CD4-positive, alpha-beta memory T cell (primary cell): ENCODE measurements at regions not wholly inside any gene's neighbourhood (a gene's known extent, or its start where the extent isn't known, plus 50 kb on each side); places are given as distances from the start of the nearest gene placed in this dataset.

Experiments used
- CTCF ChIA-PET: fragments of 350-600 bp; sonication (Branson Sonifier 250); formaldehyde crosslinking; loops from one replicate; lab custom pipeline; 2021; ENCODE audit warnings: inconsistent platforms; ENCODE audit not compliant: partially characterized antibody; lab: Charles Lee
- POLR2A ChIA-PET: fragments of 350-600 bp; sonication (Branson Sonifier 250); formaldehyde crosslinking; loops from one replicate; lab custom pipeline; 2021; ENCODE audit not compliant: partially characterized antibody; lab: Charles Lee
- DNase-seq, 5 donors: peaks; one replicate each; pipeline versions ENCODE4 v3.0.0 to v3.0.0-alpha.2; 2020 to 2022; ENCODE audit warnings: mixed read lengths in 1 of 5
- H3K27ac ChIP-seq: one replicate; pipeline ENCODE4 v1.7.0; 2013; ENCODE audit warnings: low read depth, low read length
- H3K27me3 ChIP-seq: 2 replicates; pipeline ENCODE4 v1.7.0; 2013; ENCODE audit warnings: mild to moderate bottlenecking, low read length, moderate library complexity; ENCODE audit not compliant: insufficient read depth
- H3K36me3 ChIP-seq: 2 replicates; pipeline ENCODE4 v1.7.0; 2013; ENCODE audit warnings: mild to moderate bottlenecking, low read length, moderate library complexity; ENCODE audit not compliant: insufficient read depth
- H3K4me1 ChIP-seq: 2 replicates; pipeline ENCODE4 v1.7.0; 2013; ENCODE audit warnings: mild to moderate bottlenecking, low read length, moderate library complexity; ENCODE audit not compliant: insufficient read depth
- H3K4me3 ChIP-seq, 2 donors: one replicate each; pipeline ENCODE4 v1.7.0; 2013; ENCODE audit warnings: low read length in 2 of 2, mild to moderate bottlenecking in 1 of 2
- H3K9me3 ChIP-seq, 2 donors: one replicate each; pipeline ENCODE4 v1.7.0; 2013; ENCODE audit warnings: low read length in 2 of 2, control low read depth in 1 of 2; ENCODE audit not compliant: control insufficient read depth in 1 of 2
- H3K27ac Mint-ChIP-seq, 7 donors: one replicate each; pipeline ENCODE4 v1.8.0; 2020 to 2021; ENCODE audit warnings: mixed read lengths in 7 of 7, mild to moderate bottlenecking in 6 of 7, inconsistent platforms in 3 of 7, moderate library complexity in 3 of 7
- H3K27me3 Mint-ChIP-seq, 2 donors: one replicate each; pipeline ENCODE4 v1.8.0; 2020 to 2021; ENCODE audit warnings: mixed read lengths in 2 of 2
- H3K36me3 Mint-ChIP-seq, 2 donors: one replicate each; pipeline ENCODE4 v1.8.0; 2020 to 2021; ENCODE audit warnings: mixed read lengths in 2 of 2, inconsistent platforms in 1 of 2, mild to moderate bottlenecking in 1 of 2
- H3K4me1 Mint-ChIP-seq, 4 donors: one replicate each; pipeline ENCODE4 v1.8.0; 2020 to 2021; ENCODE audit warnings: mixed read lengths in 4 of 4, mild to moderate bottlenecking in 1 of 4
- H3K4me3 Mint-ChIP-seq, 8 donors: one replicate each; pipeline ENCODE4 v1.8.0; 2020 to 2021; ENCODE audit warnings: mixed read lengths in 8 of 8, mild to moderate bottlenecking in 7 of 8, moderate library complexity in 6 of 8, inconsistent platforms in 3 of 8
- H3K9me3 Mint-ChIP-seq, 8 donors: one replicate each; pipeline ENCODE4 v1.8.0; 2020 to 2021; ENCODE audit warnings: mixed read lengths in 8 of 8, mild to moderate bottlenecking in 5 of 8, inconsistent platforms in 3 of 8, moderate library complexity in 1 of 8
- intact Hi-C: fragments of 100-400 bp; cut with micrococcal nuclease; formaldehyde crosslinking; loops from one replicate; pipeline ENCODE4 v1.15.1; 2023

DNA sequence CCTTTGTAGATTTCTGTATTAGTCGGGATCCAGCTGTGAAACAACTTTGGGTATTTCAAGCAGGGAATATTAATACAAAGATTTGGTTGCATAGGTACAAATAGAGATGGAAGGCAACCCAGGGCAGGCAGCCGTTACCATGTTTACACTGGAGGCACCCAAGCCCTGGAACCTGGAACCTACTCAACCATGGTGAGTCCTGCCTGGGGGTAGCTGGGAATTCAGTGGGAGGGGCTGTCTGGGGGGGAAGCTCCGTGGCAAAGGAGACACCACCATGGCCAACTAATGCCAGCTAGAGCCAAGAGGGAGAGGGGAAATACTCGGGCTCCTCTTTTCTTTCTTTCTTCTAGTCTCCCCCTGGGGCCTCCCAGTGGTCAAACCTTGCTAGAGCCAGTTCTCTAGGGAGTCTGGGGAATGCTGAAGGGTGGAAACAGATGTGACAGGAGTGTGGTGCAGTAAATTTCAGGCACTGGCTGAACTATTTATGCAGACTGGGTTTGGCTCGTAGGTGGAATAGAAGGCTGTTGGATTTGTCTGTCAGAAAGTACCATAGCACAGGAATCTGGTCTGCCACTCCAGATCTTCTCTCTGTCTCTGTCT, 91.9 kb upstream of the CACNA1E start:
- Mint-ChIP-seq H3K27me3 (no peaks in the 10 kb centered on the region), H3K4me3 (peak overlapping the region in 1 of 8 donors; percentile 20), H3K4me1 (peaks cover 4 to 31% (median 16%) of the 10 kb centered on the region in 4 donors), H3K27ac (peak overlapping the region in 4 of 7 donors; percentile 32 to 86 (median 62)), H3K9me3 (peaks cover 0 to 2% (median 0%) of the 10 kb centered on the region in 8 donors), H3K36me3 (no peaks in the 10 kb centered on the region)
- DNase-seq = no peak
- ChIA-PET CTCF (interaction anchor here (1.2 to 1.5 kb wide), 2 partner anchors 32 to 189 kb away, joined by 4 to 6 read pairs; no protein-coding TSS in a partner anchor), POLR2A (no interaction called here)
- Histone ChIP-seq H3K4me3 (no peak overlapping the region), H3K4me1 (peaks cover 47% of the 10 kb centered on the region), H3K27me3 (no peaks in the 10 kb centered on the region), H3K36me3 (no peaks in the 10 kb centered on the region), H3K9me3 (no peaks in the 10 kb centered on the region), H3K27ac (no peak overlapping the region)
- intact Hi-C loops = loop anchor here (10.0 kb wide), 1 partner anchor 757 kb away; the partner anchor contains the start of gene XPR1

GRCh38 chr1:181392133-181392532, 91.2 kb upstream of the CACNA1E start:
- Histone ChIP-seq H3K36me3 (no peaks in the 10 kb centered on the region), H3K27me3 (no peaks in the 10 kb centered on the region), H3K4me3 (no peak overlapping the region), H3K27ac (no peak overlapping the region), H3K9me3 (no peaks in the 10 kb centered on the region), H3K4me1 (peaks cover 54% of the 10 kb centered on the region)
- Mint-ChIP-seq H3K36me3 (no peaks in the 10 kb centered on the region), H3K4me3 (peak overlapping the region in 4 of 8 donors; percentile 4 to 62 (median 34)), H3K9me3 (peaks cover 0 to 2% (median 0%) of the 10 kb centered on the region in 8 donors), H3K27ac (peak overlapping the region in 6 of 7 donors; percentile 14 to 87 (median 76)), H3K27me3 (no peaks in the 10 kb centered on the region), H3K4me1 (peaks cover 4 to 31% (median 16%) of the 10 kb centered on the region in 4 donors)
- DNase-seq = no peak
- intact Hi-C loops = loop anchor here (10.0 kb wide), 1 partner anchor 757 kb away; the partner anchor contains the start of gene XPR1
- ChIA-PET CTCF (interaction anchor here (1.4 to 2.1 kb wide), 2 partner anchors 31 to 160 kb away, joined by 3 to 9 read pairs; no protein-coding TSS in a partner anchor), POLR2A (interaction anchor here (0.6 to 1.4 kb wide), 3 partner anchors 12 to 187 kb away, joined by 3 read pairs; no protein-coding TSS in a partner anchor)

DNA sequence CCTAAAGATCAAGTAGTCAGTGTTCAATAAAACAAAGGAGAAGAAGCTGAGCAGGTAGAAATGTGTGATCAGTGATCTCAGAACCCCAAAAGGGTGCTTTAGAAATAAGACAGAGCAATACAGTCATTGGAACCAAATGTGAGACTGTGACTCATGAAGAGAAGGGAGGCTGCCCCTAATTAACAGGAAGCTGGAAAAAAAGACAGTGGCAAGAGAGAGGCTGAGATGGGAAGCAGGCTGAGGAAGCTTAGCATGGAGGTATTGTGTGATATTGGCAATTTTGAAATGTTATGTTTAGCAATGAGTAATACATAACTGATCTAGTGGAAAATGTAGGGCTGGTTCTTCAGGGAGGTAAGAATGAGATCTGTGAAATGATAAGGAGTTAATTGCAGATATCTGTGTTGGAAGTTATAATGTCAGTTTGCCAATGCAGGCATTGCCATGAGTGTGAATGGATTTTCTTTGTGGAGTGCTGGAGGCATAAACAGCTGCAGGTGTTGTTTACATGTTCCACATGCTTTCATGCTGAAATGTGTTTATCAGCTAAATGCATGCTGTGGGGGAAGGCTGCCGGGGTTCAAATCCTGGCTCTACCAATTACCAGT, 90.6 kb upstream of the CACNA1E start:
- ChIA-PET CTCF (interaction anchor here (1.4 to 2.1 kb wide), 2 partner anchors 30 to 161 kb away, joined by 3 to 9 read pairs; no protein-coding TSS in a partner anchor), POLR2A (interaction anchor here (0.6 to 1.7 kb wide), 4 partner anchors 12 to 233 kb away, joined by 3 read pairs; no protein-coding TSS in a partner anchor)
- Histone ChIP-seq H3K4me1 (peaks cover 60% of the 10 kb centered on the region), H3K9me3 (no peaks in the 10 kb centered on the region), H3K36me3 (no peaks in the 10 kb centered on the region), H3K4me3 (no peak overlapping the region), H3K27ac (no peak overlapping the region), H3K27me3 (no peaks in the 10 kb centered on the region)
- intact Hi-C loops = loop anchor here (10.0 kb wide), 1 partner anchor 758 kb away; the partner anchor contains the start of gene XPR1
- H3K36me3 Mint-ChIP-seq = no peaks in the 10 kb centered on the region
- peak overlapping the region; percentile 4 to 62 (median 30) for H3K4me3 Mint-ChIP-seq
- H3K27ac Mint-ChIP-seq = peak overlapping the region; percentile 14 to 87 (median 80)
- H3K27me3 Mint-ChIP-seq = no peaks in the 10 kb centered on the region
- H3K9me3 Mint-ChIP-seq = peaks cover 0 to 2% (median 0%) of the 10 kb centered on the region in 8 donors
- DNase-seq = no peak
- H3K4me1 Mint-ChIP-seq = peaks cover 4 to 33% (median 19%) of the 10 kb centered on the region in 4 donors

GRCh38 chr1:181394766-181395165, 88.6 kb upstream of the CACNA1E start:
- H3K4me1 ChIP-seq = peaks cover 76% of the 10 kb centered on the region
- H3K27ac Mint-ChIP-seq = no peak overlapping the region
- H3K9me3 Mint-ChIP-seq = peaks cover 0 to under 1% (median 0%) of the 10 kb centered on the region in 8 donors
- ChIA-PET CTCF (interaction anchor here (8.1 kb wide), 1 partner anchor 25 kb away, joined by 68 read pairs; no protein-coding TSS in a partner anchor), POLR2A (interaction anchor here (1.2 to 2.4 kb wide), 2 partner anchors 28 to 306 kb away, joined by 5 to 11 read pairs; partner anchors contain the start of gene IER5)
- no peak overlapping the region for H3K4me3 ChIP-seq
- H3K36me3 Mint-ChIP-seq = no peaks in the 10 kb centered on the region
- H3K36me3 ChIP-seq = no peaks in the 10 kb centered on the region
- H3K27me3 Mint-ChIP-seq = no peaks in the 10 kb centered on the region
- H3K27ac ChIP-seq = peak overlapping the region; percentile 40
- H3K4me1 Mint-ChIP-seq = peaks cover under 1 to 42% (median 36%) of the 10 kb centered on the region in 4 donors
- H3K9me3 ChIP-seq = no peaks in the 10 kb centered on the region
- no peak overlapping the region for H3K4me3 Mint-ChIP-seq
- intact Hi-C loops = loop anchor here (5.0 to 10.0 kb wide), 4 partner anchors 77 to 760 kb away; partner anchors contain the start of genes STX6 and XPR1
- DNase-seq = no peak
- no peaks in the 10 kb centered on the region for H3K27me3 ChIP-seq

GRCh38 chr1:181396171-181396670, 87.1 kb upstream of the CACNA1E start:
- Mint-ChIP-seq H3K4me1 (peaks cover 7 to 43% (median 32%) of the 10 kb centered on the region in 4 donors), H3K27ac (no peak overlapping the region), H3K9me3 (no peaks in the 10 kb centered on the region), H3K36me3 (no peaks in the 10 kb centered on the region), H3K27me3 (no peaks in the 10 kb centered on the region), H3K4me3 (no peak overlapping the region)
- Histone ChIP-seq H3K4me1 (peaks cover 76% of the 10 kb centered on the region), H3K4me3 (peak overlapping the region in 1 of 2 donors; percentile 11), H3K27me3 (no peaks in the 10 kb centered on the region), H3K36me3 (no peaks in the 10 kb centered on the region), H3K27ac (peak overlapping the region; percentile 40), H3K9me3 (no peaks in the 10 kb centered on the region)
- ChIA-PET CTCF (interaction anchor here (0.7 to 8.1 kb wide), 7 partner anchors 9 to 208 kb away, joined by 3 to 68 read pairs (median 3); no protein-coding TSS in a partner anchor), POLR2A (interaction anchor here (0.8 to 2.8 kb wide), 14 partner anchors 10 to 894 kb away, joined by 3 to 11 read pairs (median 4); partner anchors contain the start of gene ACBD6)
- intact Hi-C loops = loop anchor here (1.0 to 10.0 kb wide), 5 partner anchors 27 to 761 kb away; partner anchors contain the start of genes STX6 and XPR1
- DNase-seq = peak; percentile 67 to 79 (median 77)

- H3K4me3 Mint-ChIP-seq = peak overlapping the region in 1 of 8 donors; percentile 14
- peak overlapping the region; percentile 40 for H3K27ac ChIP-seq
- H3K4me3 ChIP-seq = peak overlapping the region in 1 of 2 donors; percentile 3
- H3K9me3 Mint-ChIP-seq = no peaks in the 10 kb centered on the region
- H3K4me1 ChIP-seq = peaks cover 74% of the 10 kb centered on the region
- no peaks in the 10 kb centered on the region for H3K27me3 Mint-ChIP-seq
- peak in 1 of 5 donors; percentile 5 for DNase-seq
- CTCF ChIA-PET = interaction anchor here (0.7 to 8.1 kb wide), 8 partner anchors 10 to 208 kb away, joined by 3 to 68 read pairs (median 4); no protein-coding TSS in a partner anchor
- H3K27ac Mint-ChIP-seq = no peak overlapping the region
- peaks cover 9 to 43% (median 33%) of the 10 kb centered on the region in 4 donors for H3K4me1 Mint-ChIP-seq
- H3K36me3 Mint-ChIP-seq = no peaks in the 10 kb centered on the region
- POLR2A ChIA-PET = interaction anchor here (0.8 to 2.8 kb wide), 13 partner anchors 9 to 895 kb away, joined by 3 to 11 read pairs (median 4); partner anchors contain the start of gene ACBD6
- intact Hi-C loops = loop anchor here (1.0 to 10.0 kb wide), 5 partner anchors 26 to 762 kb away; partner anchors contain the start of genes STX6 and XPR1
- H3K9me3 ChIP-seq = no peaks in the 10 kb centered on the region
- H3K36me3 ChIP-seq = no peaks in the 10 kb centered on the region
- H3K27me3 ChIP-seq = no peaks in the 10 kb centered on the region
These were observed 86.5 kb upstream of the CACNA1E start for GRCh38 chr1:181396811-181397210.
